Type B pancreatic cell (in vitro differentiated cells): ENCODE measurements at regions not wholly inside any gene's neighbourhood (a gene's known extent, or its start where the extent isn't known, plus 50 kb on each side); places are given as distances from the start of the nearest gene placed in this dataset.

Source experiments
- DNase-seq: peaks from one replicate; pipeline ENCODE4 v3.0.0; 2021; ENCODE audit warnings: mixed read lengths; ENCODE audit not compliant: unreplicated experiment; ENCODE audit errors: extremely low spot score
- H3K27ac Mint-ChIP-seq: 2 replicates; pipeline ENCODE4 v1.8.0; 2021; ENCODE audit warnings: mild to moderate bottlenecking, mixed read lengths
- H3K27me3 Mint-ChIP-seq: 2 replicates; pipeline ENCODE4 v1.8.0; 2021; ENCODE audit warnings: mixed read lengths
- H3K36me3 Mint-ChIP-seq: 2 replicates; pipeline ENCODE4 v1.8.0; 2021; ENCODE audit warnings: mixed read lengths
- H3K4me1 Mint-ChIP-seq: one replicate; pipeline ENCODE4 v1.8.0; 2021; ENCODE audit warnings: mixed read lengths; ENCODE audit not compliant: unreplicated experiment
- H3K4me3 Mint-ChIP-seq: 2 replicates; pipeline ENCODE4 v1.8.0; 2021; ENCODE audit warnings: mild to moderate bottlenecking, mixed read lengths
- H3K9me3 Mint-ChIP-seq: 2 replicates; pipeline ENCODE4 v1.8.0; 2021; ENCODE audit warnings: mixed read lengths
- CTCF ChIP-seq: fragments of 200-600 bp; sonication (generic); conservative IDR thresholded peaks from 2 replicates; pipeline ENCODE4 v1.5.0; 2021; ENCODE audit warnings: antibody characterized with exemption, mild to moderate bottlenecking

GRCh38 chr3:101954936-101955335 lies 105.6 kb downstream of the NFKBIZ start:
- DNase-seq = no peak
- Mint-ChIP-seq H3K27me3 (no peaks in the 10 kb centered on the region), H3K9me3 (no peaks in the 10 kb centered on the region), H3K4me3 (no peak overlapping the region), H3K4me1 (peaks cover 12% of the 10 kb centered on the region), H3K27ac (no peak overlapping the region), H3K36me3 (no peaks in the 10 kb centered on the region)
- TF ChIP-seq CTCF = no peak

- no peak for TF ChIP-seq CTCF
- DNase-seq = no peak
- H3K4me3 Mint-ChIP-seq = no peak overlapping the region
- H3K27ac Mint-ChIP-seq = no peak overlapping the region
- H3K27me3 Mint-ChIP-seq = no peaks in the 10 kb centered on the region
- H3K9me3 Mint-ChIP-seq = peaks cover 4% of the 10 kb centered on the region
- H3K4me1 Mint-ChIP-seq = no peaks in the 10 kb centered on the region
- H3K36me3 Mint-ChIP-seq = no peaks in the 10 kb centered on the region
Observed at GRCh38 chr3:101962055-101962454, 112.7 kb downstream of the NFKBIZ start.

GRCh38 chr3:101963902-101964362 lies 114.6 kb downstream of the NFKBIZ start:
- TF ChIP-seq CTCF = no peak
- no peak for DNase-seq

GRCh38 chr3:101964861-101965260 lies 115.5 kb downstream of the NFKBIZ start:
- H3K27me3 Mint-ChIP-seq = no peaks in the 10 kb centered on the region
- no peak overlapping the region for H3K27ac Mint-ChIP-seq
- no peak for DNase-seq
- no peaks in the 10 kb centered on the region for H3K36me3 Mint-ChIP-seq
- H3K9me3 Mint-ChIP-seq = peaks cover 4% of the 10 kb centered on the region
- TF ChIP-seq CTCF = no peak
- no peaks in the 10 kb centered on the region for H3K4me1 Mint-ChIP-seq
- H3K4me3 Mint-ChIP-seq = no peak overlapping the region

More at GRCh38 chr3:101963902-101964362, 114.6 kb downstream of the NFKBIZ start:
- no peaks in the 10 kb centered on the region for H3K27me3 Mint-ChIP-seq
- H3K36me3 Mint-ChIP-seq = no peaks in the 10 kb centered on the region
- H3K4me1 Mint-ChIP-seq = no peaks in the 10 kb centered on the region
- peaks cover 4% of the 10 kb centered on the region for H3K9me3 Mint-ChIP-seq
- no peak overlapping the region for H3K27ac Mint-ChIP-seq
- no peak overlapping the region for H3K4me3 Mint-ChIP-seq

GRCh38 chr3:101966226-101966625 lies 116.9 kb downstream of the NFKBIZ start:
- peaks cover 4% of the 10 kb centered on the region for H3K9me3 Mint-ChIP-seq
- no peak for DNase-seq
- no peaks in the 10 kb centered on the region for H3K36me3 Mint-ChIP-seq
- H3K4me1 Mint-ChIP-seq = no peaks in the 10 kb centered on the region
- no peak for TF ChIP-seq CTCF
- no peak overlapping the region for H3K4me3 Mint-ChIP-seq
- no peaks in the 10 kb centered on the region for H3K27me3 Mint-ChIP-seq
- no peak overlapping the region for H3K27ac Mint-ChIP-seq

GRCh38 chr3:101970212-101970611 lies 120.9 kb downstream of the NFKBIZ start:
- no peaks in the 10 kb centered on the region for H3K27me3 Mint-ChIP-seq
- H3K4me1 Mint-ChIP-seq = no peaks in the 10 kb centered on the region
- peaks cover 10% of the 10 kb centered on the region for H3K9me3 Mint-ChIP-seq
- DNase-seq = no peak
- H3K27ac Mint-ChIP-seq = no peak overlapping the region
- H3K4me3 Mint-ChIP-seq = no peak overlapping the region
- TF ChIP-seq CTCF = no peak
- H3K36me3 Mint-ChIP-seq = no peaks in the 10 kb centered on the region
